Choroid plexus epithelial cell (primary cell): ENCODE measurements at regions not wholly inside any gene's neighbourhood (a gene's known extent, or its start where the extent isn't known, plus 50 kb on each side); places are given as distances from the start of the nearest gene placed in this dataset.
"Not testable (repeated sequence)": the region's sequence is repeated elsewhere in the genome, so short reads cannot be mapped to it uniquely, and the experiment has no call there.

Experiments used
- DNase-seq: peaks from one replicate; pipeline ENCODE4 v3.0.0-alpha.2; 2010; ENCODE audit warnings: low read depth
- H3K4me3 ChIP-seq: 2 replicates; pipeline ENCODE4 v1.5.1; 2011; ENCODE audit warnings: low read depth, mild to moderate bottlenecking, control low read depth, low read length, moderate library complexity
- TF ChIP-seq, protein P1 (sequence below): conservative IDR thresholded peaks from 2 replicates; pipeline ENCODE4 v1.5.1; 2011; ENCODE audit warnings: low read depth, mild to moderate bottlenecking, control low read depth, inconsistent platforms, low read length, moderate library complexity

DNA sequence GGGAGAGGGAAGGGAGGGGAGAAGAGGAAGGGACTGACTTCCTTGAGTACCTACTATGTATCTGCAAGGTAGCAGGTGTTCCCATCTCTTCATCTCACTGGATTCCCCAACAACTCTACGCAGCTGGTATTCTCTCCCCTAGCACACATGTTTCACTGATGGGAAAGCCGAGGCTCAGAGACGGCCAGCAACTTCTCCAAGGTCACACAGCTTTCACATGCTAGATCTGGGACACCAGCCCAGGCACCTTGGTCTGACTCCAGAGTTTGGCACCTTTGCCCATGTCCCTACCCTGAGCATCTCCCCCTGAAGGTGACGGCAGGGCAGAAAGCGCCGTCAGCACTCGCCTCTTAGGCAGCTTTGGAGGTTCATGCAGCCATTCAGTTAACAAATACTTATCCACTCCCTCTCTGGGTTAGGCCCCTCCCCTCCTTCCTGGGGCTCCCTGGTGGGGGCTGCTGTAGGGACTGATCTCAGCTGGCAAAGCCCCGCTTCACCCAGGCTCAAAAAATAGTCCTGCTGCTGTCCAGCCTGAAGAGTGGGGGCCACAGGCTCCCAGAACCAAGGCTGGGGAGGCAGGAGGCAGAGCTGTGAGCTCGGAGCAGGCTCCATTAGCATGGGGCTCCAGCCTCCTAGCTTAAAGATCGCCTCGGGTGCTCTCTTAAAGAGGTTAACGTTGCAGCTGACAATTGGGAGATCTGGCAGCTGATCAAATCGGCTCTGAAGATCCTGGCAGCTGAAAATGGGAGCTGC lies 79.4 kb downstream of the IGLL1 start:
- no peak overlapping the region for H3K4me3 ChIP-seq
- DNase-seq: no peak
- TF ChIP-seq, protein P1, sequence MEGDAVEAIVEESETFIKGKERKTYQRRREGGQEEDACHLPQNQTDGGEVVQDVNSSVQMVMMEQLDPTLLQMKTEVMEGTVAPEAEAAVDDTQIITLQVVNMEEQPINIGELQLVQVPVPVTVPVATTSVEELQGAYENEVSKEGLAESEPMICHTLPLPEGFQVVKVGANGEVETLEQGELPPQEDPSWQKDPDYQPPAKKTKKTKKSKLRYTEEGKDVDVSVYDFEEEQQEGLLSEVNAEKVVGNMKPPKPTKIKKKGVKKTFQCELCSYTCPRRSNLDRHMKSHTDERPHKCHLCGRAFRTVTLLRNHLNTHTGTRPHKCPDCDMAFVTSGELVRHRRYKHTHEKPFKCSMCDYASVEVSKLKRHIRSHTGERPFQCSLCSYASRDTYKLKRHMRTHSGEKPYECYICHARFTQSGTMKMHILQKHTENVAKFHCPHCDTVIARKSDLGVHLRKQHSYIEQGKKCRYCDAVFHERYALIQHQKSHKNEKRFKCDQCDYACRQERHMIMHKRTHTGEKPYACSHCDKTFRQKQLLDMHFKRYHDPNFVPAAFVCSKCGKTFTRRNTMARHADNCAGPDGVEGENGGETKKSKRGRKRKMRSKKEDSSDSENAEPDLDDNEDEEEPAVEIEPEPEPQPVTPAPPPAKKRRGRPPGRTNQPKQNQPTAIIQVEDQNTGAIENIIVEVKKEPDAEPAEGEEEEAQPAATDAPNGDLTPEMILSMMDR: no peak

DNA sequence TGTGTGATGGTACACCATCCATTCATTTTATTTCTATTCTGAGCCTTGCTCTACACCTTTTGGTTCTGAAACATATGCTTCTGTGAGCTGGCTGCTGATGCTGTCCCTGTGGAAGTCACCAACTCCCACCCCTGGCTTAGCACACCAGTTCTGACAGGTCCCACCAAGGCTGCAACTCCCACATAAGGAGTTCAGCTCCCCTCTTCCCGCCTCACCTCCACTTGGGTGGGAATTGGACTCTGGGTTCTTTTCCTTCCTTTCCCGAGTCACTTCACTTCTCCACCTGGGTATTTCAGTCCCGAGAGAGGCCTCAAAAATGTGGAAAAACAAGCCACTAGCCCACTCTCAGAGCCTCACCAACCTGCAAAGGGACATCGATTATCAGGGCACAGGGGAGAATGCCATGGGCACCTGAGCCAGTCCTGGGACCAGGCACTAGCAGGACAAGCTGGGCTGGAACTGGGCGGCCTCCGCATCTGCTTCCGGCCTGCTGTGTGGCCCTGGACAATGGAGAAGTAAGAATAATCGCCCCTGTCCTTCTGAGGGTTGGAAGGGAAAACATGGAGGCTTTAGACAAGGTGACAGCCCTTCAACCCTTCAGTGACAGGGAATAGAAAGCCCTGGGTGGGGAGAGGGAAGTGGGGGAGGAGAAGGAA lies 80.1 kb downstream of the IGLL1 start:
- DNase-seq: no peak
- TF ChIP-seq, protein P1: no peak

DNA sequence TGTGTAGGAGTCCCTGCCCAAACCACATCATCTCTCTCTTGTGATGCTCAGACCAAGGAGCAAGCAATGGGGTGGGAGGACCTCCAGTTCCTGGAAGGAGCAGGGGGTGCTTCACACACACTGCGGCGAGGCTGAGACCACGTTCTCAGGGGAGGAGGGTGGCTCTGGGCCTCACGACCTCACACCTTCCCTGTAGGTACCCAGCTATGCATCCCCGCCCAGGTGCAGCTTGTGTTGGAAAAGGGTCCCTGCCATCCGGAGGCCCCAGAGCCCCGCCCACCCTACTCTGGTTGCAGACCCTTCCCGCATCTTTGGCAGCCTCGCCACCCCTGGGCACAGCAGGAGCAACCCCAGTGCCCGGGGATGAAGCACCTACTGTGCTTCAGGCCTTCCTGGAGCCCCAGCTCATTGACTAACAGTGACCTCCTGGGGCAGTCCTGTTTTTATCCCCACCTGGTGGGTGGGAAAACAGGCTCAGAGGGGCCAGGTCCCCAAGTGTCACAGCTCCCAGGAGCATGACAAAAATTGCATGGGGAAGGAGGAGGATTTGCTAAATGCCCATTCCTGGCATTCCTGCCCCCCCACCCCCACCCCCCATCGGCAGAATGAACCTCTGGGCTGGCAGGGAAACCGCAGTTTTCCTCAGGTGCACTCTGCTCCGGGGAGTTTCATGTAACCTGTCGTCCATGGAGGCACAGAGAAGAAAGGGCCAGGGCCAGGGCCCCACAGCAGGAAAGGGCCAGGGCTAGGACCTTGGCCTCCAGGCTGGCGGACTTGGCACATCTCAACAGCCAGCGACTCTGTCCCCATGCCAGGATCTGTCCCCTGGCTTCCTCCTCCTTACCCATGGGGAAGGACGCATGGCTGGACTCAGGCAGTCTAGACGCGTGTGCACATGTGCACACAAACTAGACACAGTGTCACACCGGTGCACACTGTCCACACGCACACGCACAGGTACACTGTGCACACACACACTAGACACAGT lies 81.0 kb downstream of the IGLL1 start:
- H3K4me3 ChIP-seq: no peak overlapping the region
- DNase-seq: no peak
- TF ChIP-seq, protein P1: no peak

More for the DNA sequence above, 80.1 kb downstream of the IGLL1 start:
- no peak overlapping the region for H3K4me3 ChIP-seq

DNA sequence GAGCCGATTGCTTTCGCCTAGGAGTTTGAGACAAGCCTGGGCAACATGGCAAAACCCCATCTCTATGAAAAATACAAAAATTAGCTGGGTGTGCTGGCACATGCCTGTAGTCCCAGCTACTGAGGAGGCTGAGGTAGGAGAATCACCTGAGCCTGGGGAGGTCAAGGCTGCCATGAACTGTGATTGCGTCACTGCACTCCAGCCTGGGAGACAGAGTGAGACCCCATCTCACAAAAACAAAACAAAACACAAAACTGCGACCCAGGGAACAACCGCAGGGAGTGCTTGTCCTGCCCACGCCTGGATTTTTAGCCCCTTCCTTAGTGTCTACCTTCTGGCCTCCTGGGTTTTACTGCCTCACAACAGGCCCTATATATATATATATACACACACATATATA lies 82.2 kb downstream of the IGLL1 start:
- H3K4me3 ChIP-seq: not testable (repeated sequence)

DNA sequence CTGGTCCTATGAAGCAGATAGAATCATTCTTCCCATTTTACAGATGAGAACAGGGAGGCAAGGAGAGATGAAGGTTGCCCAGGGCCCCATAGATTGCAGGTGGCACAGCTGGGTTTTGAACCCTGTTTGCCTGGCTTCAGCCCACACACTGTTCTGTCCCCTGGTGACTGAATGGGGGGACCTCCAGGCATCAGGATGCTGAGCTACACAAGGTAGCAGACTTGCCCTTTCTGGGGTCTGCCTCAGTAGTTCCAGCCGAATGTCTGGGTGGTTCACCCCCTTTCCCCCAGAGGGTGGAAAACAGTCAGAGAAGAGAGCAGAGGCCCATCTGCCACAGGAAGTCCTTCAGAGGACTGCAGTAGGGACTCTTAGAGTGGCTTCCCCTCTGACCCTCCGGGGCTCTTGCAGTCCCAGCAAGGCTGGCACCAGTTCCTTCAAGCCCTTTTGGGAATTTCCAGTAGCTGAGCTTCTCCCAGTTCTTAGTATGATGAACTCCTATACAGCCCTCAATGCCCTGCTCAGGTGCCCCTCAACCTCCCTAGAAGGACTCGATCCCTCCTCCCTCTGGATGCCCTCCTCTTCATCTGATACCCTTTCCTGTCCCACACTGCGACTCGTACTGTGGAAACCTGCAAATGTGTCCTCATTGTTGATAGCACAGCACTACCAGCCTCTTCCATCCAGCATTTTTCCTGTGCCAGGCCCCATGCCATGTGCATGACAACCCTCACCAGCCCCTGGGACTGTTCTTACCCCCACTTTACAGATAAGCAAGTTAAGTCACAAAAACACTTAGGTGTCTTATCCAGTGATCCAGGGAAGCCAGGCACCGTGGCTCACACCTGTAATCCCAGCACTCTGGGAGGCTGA lies 82.8 kb downstream of the IGLL1 start:
- TF ChIP-seq, protein P1: no peak
- DNase-seq: no peak
- H3K4me3 ChIP-seq: no peak overlapping the region

More for the DNA sequence above, 82.2 kb downstream of the IGLL1 start:
- not testable (repeated sequence) for DNase-seq

DNA sequence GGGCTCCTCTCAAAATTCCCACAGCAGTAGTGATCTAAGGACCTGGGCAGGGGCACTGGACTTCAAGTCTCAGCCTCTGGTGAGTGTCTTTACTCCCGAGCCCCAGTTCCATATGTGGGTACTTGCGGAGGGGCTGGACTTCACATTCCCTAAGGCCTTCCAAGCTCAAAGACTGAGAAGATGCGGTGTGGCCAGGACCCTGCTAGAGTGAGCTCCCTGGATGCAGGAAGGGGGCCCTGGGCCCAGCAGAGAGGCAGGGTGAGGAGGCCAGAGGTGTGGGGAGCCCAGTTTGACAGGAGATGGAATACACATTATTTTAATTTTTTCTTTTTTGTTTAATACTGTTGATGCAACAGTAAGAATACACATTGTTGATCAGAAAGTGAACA lies 83.7 kb downstream of the IGLL1 start:
- H3K4me3 ChIP-seq: no peak overlapping the region
- no peak for DNase-seq
- TF ChIP-seq, protein P1: no peak
